MCF 10A (cell line): ENCODE measurements at regions not wholly inside any gene's neighbourhood (a gene's known extent, or its start where the extent isn't known, plus 50 kb on each side); places are given as distances from the start of the nearest gene placed in this dataset.

Experiments
- BruUV-seq: library from RNA; stranded (reverse); fragments of 400-500 nt; replicated peaks from 2 replicates; lab custom pipeline; 2021; lab: Mats Ljungman, UMichigan
- CTCF ChIA-PET: fragments of 300-600 bp; sonication (Branson Sonifier 250); formaldehyde crosslinking; extraction: SDS; loops from one replicate; lab custom pipeline; 2021; ENCODE audit warnings: antibody characterized with exemption, inconsistent platforms; lab: Yijun Ruan, JAX
- POLR2A ChIA-PET: fragments of 300-600, 350-650 bp; sonication (Branson Sonifier 250); formaldehyde crosslinking; extraction: SDS; loops from one replicate; lab custom pipeline; 2020; ENCODE audit warnings: antibody characterized with exemption, inconsistent platforms; lab: Yijun Ruan, JAX
- DNase-seq: peaks from one replicate; pipeline ENCODE4 v3.0.0-alpha.2; 2018; ENCODE audit not compliant: unreplicated experiment
- H3K27ac Mint-ChIP-seq: one replicate; pipeline ENCODE4 v1.8.0; 2022; ENCODE audit warnings: mild to moderate bottlenecking, low read depth, mixed read lengths; ENCODE audit not compliant: unreplicated experiment
- H3K27me3 Mint-ChIP-seq: one replicate; pipeline ENCODE4 v1.8.0; 2022; ENCODE audit warnings: mixed read lengths; ENCODE audit not compliant: insufficient read depth, unreplicated experiment
- H3K36me3 Mint-ChIP-seq: one replicate; pipeline ENCODE4 v1.8.0; 2022; ENCODE audit warnings: mild to moderate bottlenecking, moderate library complexity, mixed read lengths; ENCODE audit not compliant: insufficient read depth, unreplicated experiment
- H3K4me1 Mint-ChIP-seq: one replicate; pipeline ENCODE4 v1.8.0; 2022; ENCODE audit warnings: mixed read lengths; ENCODE audit not compliant: insufficient read depth, unreplicated experiment
- H3K4me3 Mint-ChIP-seq: one replicate; pipeline ENCODE4 v1.8.0; 2022; ENCODE audit warnings: mild to moderate bottlenecking, moderate library complexity, mixed read lengths; ENCODE audit not compliant: unreplicated experiment
- H3K9me3 Mint-ChIP-seq: one replicate; pipeline ENCODE4 v1.8.0; 2022; ENCODE audit warnings: mixed read lengths; ENCODE audit not compliant: unreplicated experiment
- intact Hi-C: fragments of 100-400 bp; cut with micrococcal nuclease; formaldehyde crosslinking; loops from 2 replicates; pipeline ENCODE4 v1.14.1; 2022
- TF ChIP-seq, protein P1 (sequence below): fragments of 200-600 bp; IDR thresholded peaks from one replicate; pipeline ENCODE4 v1.8.0; 2022; ENCODE audit warnings: antibody characterized with exemption, mild to moderate bottlenecking; ENCODE audit not compliant: unreplicated experiment

DNA sequence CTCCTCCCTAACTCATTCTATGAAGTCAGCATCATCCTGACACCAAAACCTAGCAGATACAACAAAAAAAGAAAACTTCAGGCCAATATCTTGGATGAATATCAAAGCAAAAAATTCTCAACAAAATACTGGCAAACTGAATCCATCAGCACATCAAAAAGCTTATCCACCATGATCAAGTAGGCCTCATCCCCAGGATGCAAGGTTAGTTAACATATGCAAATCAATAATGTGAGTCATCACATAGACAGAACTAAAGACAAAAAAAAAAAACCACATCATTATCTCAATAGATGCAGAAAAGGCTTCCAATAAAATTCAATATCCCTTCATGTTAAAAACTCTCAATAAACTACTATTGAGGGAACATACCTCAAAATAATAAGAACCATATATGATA is 306.8 kb upstream of the TMC3 start:
- no TSS peak for BruUV-seq
- intact Hi-C loops: no loop called here
- Mint-ChIP-seq H3K9me3 (peaks cover 22% of the 10 kb centered on the region), H3K27me3 (no peaks in the 10 kb centered on the region), H3K4me3 (no peak overlapping the region), H3K27ac (no peak overlapping the region), H3K4me1 (no peaks in the 10 kb centered on the region), H3K36me3 (no peaks in the 10 kb centered on the region)
- POLR2A ChIA-PET: no interaction called here
- CTCF ChIA-PET: interaction anchor here (0.6 kb wide), 2 partner anchors 122 to 1884 kb away, joined by 3 to 4 read pairs; no protein-coding TSS in a partner anchor
- DNase-seq: no peak
- TF ChIP-seq, protein P1, sequence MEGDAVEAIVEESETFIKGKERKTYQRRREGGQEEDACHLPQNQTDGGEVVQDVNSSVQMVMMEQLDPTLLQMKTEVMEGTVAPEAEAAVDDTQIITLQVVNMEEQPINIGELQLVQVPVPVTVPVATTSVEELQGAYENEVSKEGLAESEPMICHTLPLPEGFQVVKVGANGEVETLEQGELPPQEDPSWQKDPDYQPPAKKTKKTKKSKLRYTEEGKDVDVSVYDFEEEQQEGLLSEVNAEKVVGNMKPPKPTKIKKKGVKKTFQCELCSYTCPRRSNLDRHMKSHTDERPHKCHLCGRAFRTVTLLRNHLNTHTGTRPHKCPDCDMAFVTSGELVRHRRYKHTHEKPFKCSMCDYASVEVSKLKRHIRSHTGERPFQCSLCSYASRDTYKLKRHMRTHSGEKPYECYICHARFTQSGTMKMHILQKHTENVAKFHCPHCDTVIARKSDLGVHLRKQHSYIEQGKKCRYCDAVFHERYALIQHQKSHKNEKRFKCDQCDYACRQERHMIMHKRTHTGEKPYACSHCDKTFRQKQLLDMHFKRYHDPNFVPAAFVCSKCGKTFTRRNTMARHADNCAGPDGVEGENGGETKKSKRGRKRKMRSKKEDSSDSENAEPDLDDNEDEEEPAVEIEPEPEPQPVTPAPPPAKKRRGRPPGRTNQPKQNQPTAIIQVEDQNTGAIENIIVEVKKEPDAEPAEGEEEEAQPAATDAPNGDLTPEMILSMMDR: no peak

DNA sequence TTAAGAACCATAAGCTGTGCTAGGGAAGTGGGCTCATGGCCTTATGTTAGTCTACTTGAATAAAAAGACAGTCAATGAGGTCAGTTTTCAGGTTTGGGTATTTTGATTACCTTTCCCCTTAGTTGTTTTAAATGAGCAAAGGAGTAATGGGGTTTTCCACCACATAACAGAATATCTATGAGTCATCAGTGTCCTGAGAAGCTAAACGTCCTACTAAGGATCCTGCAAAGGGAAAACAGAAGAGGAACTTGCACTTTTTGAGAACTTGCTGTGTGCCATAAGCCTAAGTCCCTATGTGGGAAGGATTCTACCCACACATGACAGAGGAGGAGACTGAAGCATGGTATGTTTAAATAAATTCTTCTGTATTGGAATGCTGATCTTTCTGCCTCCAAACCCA is 292.8 kb upstream of the TMC3 start:
- intact Hi-C loops: no loop called here
- H3K4me1 Mint-ChIP-seq: no peaks in the 10 kb centered on the region
- no peaks in the 10 kb centered on the region for H3K9me3 Mint-ChIP-seq
- POLR2A ChIA-PET: interaction anchor here (0.7 kb wide), 1 partner anchor 13 kb away, joined by 4 read pairs; no protein-coding TSS in a partner anchor
- CTCF ChIA-PET: no interaction called here
- peaks cover 10% of the 10 kb centered on the region for H3K36me3 Mint-ChIP-seq
- no TSS peak for BruUV-seq
- H3K27me3 Mint-ChIP-seq: no peaks in the 10 kb centered on the region
- TF ChIP-seq, protein P1: no peak
- no peak overlapping the region for H3K27ac Mint-ChIP-seq
- no peak for DNase-seq
- no peak overlapping the region for H3K4me3 Mint-ChIP-seq

DNA sequence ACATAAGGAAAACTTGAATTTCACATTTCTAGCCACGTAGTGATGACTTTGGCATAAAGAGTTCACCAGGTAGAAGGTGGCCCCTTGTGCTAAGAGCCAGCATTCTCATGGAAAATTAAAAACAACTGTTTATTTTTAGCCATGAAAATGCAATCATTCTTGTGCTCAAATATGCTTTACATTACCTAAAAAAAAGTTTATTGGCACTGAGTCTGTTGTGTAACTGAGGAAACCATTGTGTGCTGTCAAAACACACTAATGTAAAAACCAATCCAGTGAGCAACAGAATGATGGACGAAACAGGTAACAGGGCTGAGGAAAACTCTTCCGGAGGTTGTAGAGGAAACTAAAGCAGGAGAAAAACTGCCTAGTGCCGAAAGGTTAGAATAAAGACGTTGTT is 287.0 kb upstream of the TMC3 start:
- Mint-ChIP-seq H3K27ac (no peak overlapping the region), H3K27me3 (no peaks in the 10 kb centered on the region), H3K4me1 (no peaks in the 10 kb centered on the region), H3K4me3 (no peak overlapping the region), H3K36me3 (peaks cover 10% of the 10 kb centered on the region), H3K9me3 (no peaks in the 10 kb centered on the region)
- CTCF ChIA-PET: no interaction called here
- POLR2A ChIA-PET: no interaction called here
- BruUV-seq: no TSS peak
- DNase-seq: no peak
- TF ChIP-seq, protein P1: no peak
- intact Hi-C loops: no loop called here

DNA sequence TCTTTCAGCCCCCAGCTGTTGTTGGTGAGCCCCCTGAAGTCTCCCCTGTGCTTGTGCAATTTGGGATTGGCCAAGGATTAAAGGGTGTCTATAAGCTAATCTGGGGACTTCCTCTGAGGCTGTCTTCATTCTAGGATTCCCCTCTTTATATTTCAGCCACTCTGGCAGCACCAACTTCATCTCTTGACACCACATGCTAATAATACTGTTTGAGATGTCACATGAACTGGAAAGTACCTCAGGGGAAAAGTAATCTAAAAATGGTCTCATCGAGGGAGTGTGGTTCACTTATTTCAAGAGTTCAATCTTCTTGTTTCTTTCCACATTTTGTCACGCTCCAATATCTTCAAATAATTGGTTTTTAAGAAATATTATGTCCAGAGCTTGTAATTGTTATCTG is 279.2 kb upstream of the TMC3 start:
- Mint-ChIP-seq H3K4me3 (no peak overlapping the region), H3K9me3 (peaks cover 7% of the 10 kb centered on the region), H3K27ac (no peak overlapping the region), H3K27me3 (no peaks in the 10 kb centered on the region), H3K36me3 (no peaks in the 10 kb centered on the region), H3K4me1 (no peaks in the 10 kb centered on the region)
- DNase-seq: no peak
- intact Hi-C loops: no loop called here
- CTCF ChIA-PET: no interaction called here
- POLR2A ChIA-PET: interaction anchor here (0.6 kb wide), 1 partner anchor 13 kb away, joined by 4 read pairs; no protein-coding TSS in a partner anchor
- BruUV-seq: no TSS peak
- TF ChIP-seq, protein P1: no peak
